SK-N-MC (cell line): ENCODE measurements at regions not wholly inside any gene's neighbourhood (a gene's known extent, or its start where the extent isn't known, plus 50 kb on each side); places are given as distances from the start of the nearest gene placed in this dataset.
"Not testable (repeated sequence)": the region's sequence is repeated elsewhere in the genome, so short reads cannot be mapped to it uniquely, and the experiment has no call there.

Experiments
- DNase-seq: peaks from one replicate; pipeline ENCODE4 v3.0.0-alpha.2; 2011; ENCODE audit warnings: low read depth, low spot score
- H3K27ac ChIP-seq: fragments of 200-600 bp; sonication (generic); 2 replicates; pipeline ENCODE4 v1.5.1; 2016; ENCODE audit warnings: mixed run types
- H3K36me3 ChIP-seq: fragments of 200-600 bp; sonication (generic); 2 replicates; pipeline ENCODE4 v1.6.1; 2017; ENCODE audit warnings: antibody characterized with exemption, low read length, mixed read lengths; ENCODE audit not compliant: insufficient read depth
- H3K4me3 ChIP-seq: fragments of 200-600 bp; sonication (generic); 2 replicates; pipeline ENCODE4 v1.5.1; 2016
- H3K9ac ChIP-seq: fragments of 200-600 bp; sonication (generic); 2 replicates; pipeline ENCODE4 v1.8.0; 2017; ENCODE audit warnings: mixed run types, mixed read lengths; ENCODE audit not compliant: insufficient read length
- H3K9me3 ChIP-seq: fragments of 200-600 bp; sonication (generic); 2 replicates; pipeline ENCODE4 v1.6.1; 2017; ENCODE audit warnings: low read depth, mild to moderate bottlenecking, antibody characterized with exemption, low read length, moderate library complexity, mixed read lengths
- EZH2 ChIP-seq: fragments of 200-600 bp; sonication (generic); IDR thresholded peaks from one replicate; pipeline ENCODE4 v1.6.1; 2017; ENCODE audit warnings: antibody characterized with exemption
- FOXP2 ChIP-seq: optimal IDR thresholded peaks from 2 replicates; pipeline ENCODE3; 2011; ENCODE audit warnings: mild to moderate bottlenecking, moderate library complexity; ENCODE audit not compliant: insufficient read depth; ENCODE audit errors: extremely low read length, control extremely low read depth
- POLR2AphosphoS5 ChIP-seq: IDR thresholded peaks from 2 replicates; pipeline ENCODE4 v1.6.1; 2012; ENCODE audit warnings: mild to moderate bottlenecking, low read depth, low read length, borderline replicate concordance

- no peak for TF ChIP-seq FOXP2
- Histone ChIP-seq H3K9me3 (no peaks in the 10 kb centered on the region), H3K27ac (no peak overlapping the region), H3K9ac (no peak overlapping the region), H3K4me3 (no peak overlapping the region), H3K36me3 (no peaks in the 10 kb centered on the region)
- no peak for DNase-seq
Measured at GRCh38 chr14:89688507-89689211, 265.9 kb downstream of the EFCAB11 start.

- not testable (repeated sequence) for H3K27ac ChIP-seq, H3K9me3 ChIP-seq, H3K4me3 ChIP-seq, DNase-seq, H3K36me3 ChIP-seq, H3K9ac ChIP-seq
Measured at GRCh38 chr14:89687129-89687528, 267.4 kb downstream of the EFCAB11 start.

GRCh38 chr14:89684139-89684538, 267.1 kb upstream of the FOXN3 start:
- TF ChIP-seq EZH2 (no peak), POLR2AphosphoS5 (no peak), FOXP2 (no peak)
- no peak for DNase-seq
- H3K36me3 ChIP-seq, result no peaks in the 10 kb centered on the region
- no peaks in the 10 kb centered on the region for H3K9me3 ChIP-seq
- no peak overlapping the region for H3K27ac ChIP-seq
- no peak overlapping the region for H3K9ac ChIP-seq
- no peak overlapping the region for H3K4me3 ChIP-seq

GRCh38 chr14:89681086-89682018, 264.3 kb upstream of the FOXN3 start:
- Histone ChIP-seq H3K27ac (peak overlapping the region; percentile 7; the same call in 1 of the 2 replicates), H3K9ac (no peak overlapping the region)

GRCh38 chr14:89680156-89680555, 263.1 kb upstream of the FOXN3 start:
- H3K9me3 ChIP-seq, result no peaks in the 10 kb centered on the region
- no peak overlapping the region for H3K4me3 ChIP-seq
- H3K36me3 ChIP-seq, result no peaks in the 10 kb centered on the region
- no peak for DNase-seq
- TF ChIP-seq FOXP2, result no peak
- TF ChIP-seq POLR2AphosphoS5, result no peak
- no peak overlapping the region for H3K9ac ChIP-seq
- no peak overlapping the region for H3K27ac ChIP-seq

More at GRCh38 chr14:89681086-89682018, 264.3 kb upstream of the FOXN3 start:
- no peak for TF ChIP-seq EZH2
- TF ChIP-seq FOXP2, result no peak
- no peak for TF ChIP-seq POLR2AphosphoS5
- Histone ChIP-seq H3K9me3 (no peaks in the 10 kb centered on the region), H3K36me3 (no peaks in the 10 kb centered on the region), H3K4me3 (no peak overlapping the region)
- no peak for DNase-seq

GRCh38 chr14:89678768-89679167, 261.7 kb upstream of the FOXN3 start:
- Histone ChIP-seq H3K27ac (no peak overlapping the region), H3K9ac (no peak overlapping the region), H3K4me3 (no peak overlapping the region), H3K9me3 (no peaks in the 10 kb centered on the region), H3K36me3 (no peaks in the 10 kb centered on the region)
- DNase-seq, result no peak
- no peak for TF ChIP-seq FOXP2
- TF ChIP-seq EZH2, result no peak
- no peak for TF ChIP-seq POLR2AphosphoS5

- TF ChIP-seq POLR2AphosphoS5, result no peak
- TF ChIP-seq FOXP2, result no peak
- TF ChIP-seq EZH2, result no peak
- Histone ChIP-seq H3K4me3 (0 out of 2 replicates have a peak overlapping the region, but pooled peaks have one; percentile 4), H3K36me3 (no peaks in the 10 kb centered on the region), H3K9ac (no peak overlapping the region), H3K9me3 (no peaks in the 10 kb centered on the region), H3K27ac (peak overlapping the region; percentile 33; the same call in 1 of the 2 replicates)
- DNase-seq, result no peak
Measured at GRCh38 chr14:89675590-89675989, 258.6 kb upstream of the FOXN3 start.

- no peak for DNase-seq
- no peaks in the 10 kb centered on the region for H3K9me3 ChIP-seq
- H3K9ac ChIP-seq, result no peak overlapping the region
- TF ChIP-seq EZH2 (no peak), FOXP2 (no peak), POLR2AphosphoS5 (no peak)
- no peaks in the 10 kb centered on the region for H3K36me3 ChIP-seq
- H3K4me3 ChIP-seq, result 0 out of 2 replicates have a peak overlapping the region, but pooled peaks have one; percentile 4
- peak overlapping the region; percentile 33; the same call in 1 of the 2 replicates for H3K27ac ChIP-seq
Measured at GRCh38 chr14:89674936-89675335, 257.9 kb upstream of the FOXN3 start.
